Right forelimb (tissue), 1 donor: ENCODE measurements at regions not wholly inside any gene's neighbourhood (a gene's known extent, or its start where the extent isn't known, plus 50 kb on each side); places are given as distances from the start of the nearest gene placed in this dataset.
"Not testable (repeated sequence)": the region's sequence is repeated elsewhere in the genome, so short reads cannot be mapped to it uniquely, and the experiment has no call there.

Experiments
- DNase-seq: peaks from one replicate; pipeline ENCODE4 v3.0.0-alpha.2; 2018

DNA sequence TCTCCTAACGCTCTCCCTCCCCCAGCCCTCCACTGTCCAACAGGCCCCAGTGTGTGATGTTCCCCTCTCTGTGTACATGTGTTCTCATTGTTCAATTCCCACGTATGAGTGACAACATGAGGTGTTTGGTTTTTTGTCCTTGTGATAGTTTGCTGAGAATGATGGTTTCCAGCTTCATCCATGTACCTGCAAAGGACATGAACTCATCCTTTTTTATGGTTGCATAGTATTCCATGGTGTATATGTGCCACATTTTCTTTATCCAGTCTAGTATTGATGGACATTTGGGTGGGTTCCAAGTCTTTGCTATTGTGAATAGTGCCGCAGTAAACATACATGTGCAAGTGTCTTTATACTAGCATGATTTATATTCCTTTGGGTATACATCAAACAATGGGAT, 347.4 kb downstream of the MAGEE1 start:
- DNase-seq = not testable (repeated sequence)

DNA sequence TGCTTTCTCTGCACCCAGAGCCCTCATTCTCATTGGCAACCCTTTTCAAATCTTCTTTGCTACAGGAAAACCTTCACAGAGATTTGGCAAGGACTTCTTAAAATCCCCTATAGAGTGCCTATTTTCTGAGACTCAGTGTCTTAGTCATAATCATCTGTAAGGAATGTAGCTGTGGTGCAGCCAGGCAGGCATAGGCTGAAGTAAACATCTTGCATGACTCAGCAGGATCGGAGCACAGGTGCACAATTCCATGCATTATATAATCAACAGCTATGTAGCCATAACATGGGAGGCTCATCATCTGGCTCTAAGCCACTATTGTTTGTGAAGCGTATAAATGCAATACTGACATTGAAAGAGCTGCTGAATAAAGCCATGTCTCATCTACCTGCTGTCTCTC, 368.8 kb downstream of the MAGEE1 start:
- DNase-seq = no peak

DNA sequence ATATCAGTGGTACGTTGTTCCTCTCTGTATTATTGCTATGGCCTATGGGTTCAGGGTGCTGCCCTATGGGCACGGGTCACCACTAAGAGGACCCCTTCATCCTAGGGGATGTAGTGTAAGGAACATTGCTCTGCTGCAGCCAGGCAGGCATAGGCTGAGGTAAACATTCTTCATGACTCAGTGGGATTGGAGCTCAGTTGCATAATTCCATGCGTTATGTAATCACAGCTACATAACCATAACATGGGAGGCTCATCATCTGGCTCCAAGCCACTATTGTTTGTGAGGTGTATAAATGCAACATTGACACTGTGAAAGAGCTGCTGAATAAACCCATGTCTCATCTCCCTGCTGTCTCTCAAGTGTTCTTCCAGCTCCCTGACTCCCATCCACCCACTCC, 375.2 kb downstream of the MAGEE1 start:
- no peak for DNase-seq

DNA sequence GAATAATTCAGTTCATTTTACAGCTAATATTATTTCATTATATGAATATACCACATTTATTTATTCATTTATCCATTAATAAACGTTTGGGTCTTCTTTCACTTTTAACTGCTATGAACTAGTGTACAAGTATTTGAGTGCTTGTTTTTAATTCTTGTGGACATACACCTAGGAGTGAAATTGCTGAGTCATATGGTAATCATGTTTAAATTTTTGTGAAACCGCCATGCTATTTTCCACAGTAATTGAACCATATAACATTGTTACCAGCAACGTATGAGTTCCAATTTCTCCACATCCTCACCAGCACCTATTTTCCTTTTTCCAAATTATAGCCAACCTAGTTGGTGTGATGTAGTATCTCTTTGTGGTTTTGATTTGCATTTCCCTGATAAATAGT, 388.2 kb downstream of the MAGEE1 start:
- DNase-seq = no peak

DNA sequence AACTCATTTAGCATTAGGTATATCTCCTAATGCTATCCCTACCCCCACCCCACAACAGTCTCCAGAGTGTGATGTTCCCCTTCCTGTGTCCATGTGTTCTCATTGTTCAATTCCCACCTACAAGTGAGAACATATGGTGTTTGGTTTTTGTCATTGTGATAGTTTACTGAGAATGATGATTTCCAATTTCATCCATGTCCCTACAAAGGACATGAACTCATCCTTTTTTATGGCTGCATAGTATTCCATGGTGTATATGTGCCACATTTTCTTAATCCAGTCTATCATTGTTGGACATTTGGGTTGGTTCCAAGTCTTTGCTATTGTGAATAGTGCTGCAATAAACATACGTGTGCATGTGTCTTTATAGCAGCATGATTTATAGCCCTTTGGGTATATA, 389.8 kb downstream of the MAGEE1 start:
- not testable (repeated sequence) for DNase-seq

DNA sequence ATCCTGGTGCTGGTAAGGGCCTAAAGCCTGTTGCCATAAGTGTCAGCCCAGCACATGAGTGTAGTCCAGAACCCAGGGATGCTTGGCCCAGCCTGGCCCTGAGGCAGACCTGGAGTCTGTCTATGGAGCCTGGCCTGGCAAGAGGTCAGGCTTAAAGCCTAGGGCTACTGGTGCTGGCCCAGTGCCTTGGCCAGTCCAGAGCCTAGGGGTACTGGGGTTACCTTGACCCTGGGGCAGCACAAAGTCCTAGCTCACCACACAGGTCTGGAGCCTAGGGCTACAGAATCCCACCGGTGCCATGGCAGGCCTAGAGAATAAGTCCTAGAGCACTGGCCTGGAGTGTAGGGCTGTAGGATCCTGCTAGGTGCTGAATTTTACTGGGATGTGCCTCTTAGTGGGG, 393.8 kb downstream of the MAGEE1 start:
- no peak for DNase-seq

DNA sequence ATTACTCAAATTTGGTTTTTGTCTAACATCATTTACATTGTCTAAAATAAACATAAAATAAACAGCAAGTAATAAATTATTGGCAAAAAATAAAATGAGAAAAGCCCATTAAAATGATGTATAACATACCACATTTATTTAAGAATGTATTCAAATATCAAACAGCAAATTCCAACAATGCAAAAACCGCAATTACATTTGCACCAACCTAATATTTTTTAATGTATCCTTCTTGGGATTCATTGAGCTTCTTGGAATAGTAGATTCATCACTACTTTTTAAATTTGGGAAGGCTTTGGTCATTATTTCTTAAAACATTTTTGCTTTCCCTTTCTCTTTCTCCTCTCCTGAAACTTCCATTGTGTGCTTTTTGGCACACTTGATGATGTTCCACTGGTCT, 400.2 kb downstream of the MAGEE1 start:
- DNase-seq = no peak

DNA sequence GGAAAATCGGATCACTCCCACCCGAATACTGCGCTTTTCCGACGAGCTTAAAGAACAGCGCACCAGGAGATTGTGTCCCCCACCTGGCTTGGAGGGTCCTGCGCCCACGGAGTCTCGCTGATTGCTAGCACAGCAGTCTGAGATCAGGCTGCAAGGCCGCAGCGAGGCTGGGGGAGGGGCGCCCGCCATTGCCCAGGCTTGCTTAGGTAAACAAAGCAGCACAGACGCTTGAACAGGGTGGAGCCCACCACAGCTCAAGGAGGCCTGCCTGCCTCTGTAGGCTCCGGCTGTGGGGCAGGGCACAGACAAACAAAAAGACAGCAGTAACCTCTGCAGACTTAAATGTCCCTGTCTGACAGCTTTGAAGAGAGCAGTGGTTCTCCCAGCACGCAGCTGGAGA, 413.4 kb downstream of the MAGEE1 start:
- DNase-seq = not testable (repeated sequence)

DNA sequence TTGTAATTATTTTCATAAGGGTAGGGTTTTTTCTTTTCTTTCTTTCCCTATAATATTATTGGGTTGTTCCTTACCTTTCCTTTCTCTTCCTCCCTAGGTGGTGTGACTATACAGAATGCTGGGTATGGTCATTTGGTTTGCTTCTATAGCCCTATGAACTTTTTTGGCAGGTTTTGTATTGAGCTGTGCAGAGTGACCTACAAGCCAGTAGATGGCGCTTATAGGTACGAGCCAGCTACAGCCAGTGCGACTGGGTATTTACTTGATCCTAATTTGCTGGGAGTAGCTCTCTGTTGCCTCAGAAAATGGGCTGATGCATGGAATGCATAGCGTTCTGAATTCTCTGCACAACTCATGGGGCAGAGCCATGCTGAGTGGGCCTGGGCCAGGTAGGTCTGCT, 423.3 kb downstream of the MAGEE1 start:
- no peak for DNase-seq

DNA sequence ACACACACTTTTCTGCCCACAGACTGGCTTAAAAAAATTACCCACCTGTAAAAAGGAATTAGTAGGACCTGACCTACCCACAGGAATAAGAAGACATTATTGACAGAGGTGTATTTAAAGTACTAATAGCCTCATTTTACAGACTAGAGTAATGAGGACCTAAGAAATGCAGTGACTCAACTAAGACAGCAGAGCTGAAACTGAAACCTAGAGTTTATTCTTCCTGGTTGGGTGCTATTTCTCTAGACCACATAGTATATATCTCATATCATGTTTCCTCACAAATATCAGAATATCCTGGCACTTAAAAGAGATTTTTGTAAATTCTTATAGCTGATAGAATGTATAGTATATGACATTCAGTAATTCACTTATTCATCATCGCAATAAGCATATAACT, 435.0 kb downstream of the MAGEE1 start:
- no peak for DNase-seq

DNA sequence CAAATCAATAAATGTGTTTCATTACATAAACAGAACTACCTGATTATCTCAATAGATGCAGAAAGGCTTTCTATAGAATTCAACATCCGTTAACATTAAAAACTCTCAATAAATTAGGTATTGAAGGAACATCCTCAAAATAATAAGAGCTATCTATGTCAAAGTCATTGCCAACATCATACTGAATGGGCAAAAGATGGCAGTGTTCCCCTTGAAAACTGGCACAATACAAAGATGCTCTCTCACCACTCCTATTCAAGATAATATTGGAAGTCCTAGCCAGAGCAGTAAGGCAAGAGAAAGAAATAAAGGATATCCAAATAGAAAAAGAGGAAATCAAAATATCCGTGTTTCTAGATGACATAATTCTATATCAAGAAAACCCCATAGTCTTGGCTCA, 466.4 kb downstream of the MAGEE1 start:
- DNase-seq = no peak

DNA sequence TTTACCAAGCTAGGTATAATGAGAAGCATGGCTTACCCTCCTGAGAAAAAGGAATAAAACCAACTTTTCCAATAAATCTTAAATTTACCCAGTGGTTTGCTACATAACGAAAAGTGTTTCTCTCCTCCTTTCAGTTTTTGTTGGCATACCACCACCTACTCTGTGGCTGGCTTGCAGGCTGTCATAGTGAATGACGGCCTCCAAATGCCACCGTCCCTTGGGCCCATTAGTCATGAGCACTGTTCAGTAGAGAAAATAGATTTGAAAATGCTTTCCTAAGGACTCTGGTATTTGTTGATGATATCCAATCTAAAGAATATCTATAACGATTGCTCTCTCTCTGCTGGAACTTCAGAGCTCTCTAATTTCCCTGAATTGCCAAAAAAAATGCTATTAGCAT, 488.3 kb downstream of the MAGEE1 start:
- no peak for DNase-seq

DNA sequence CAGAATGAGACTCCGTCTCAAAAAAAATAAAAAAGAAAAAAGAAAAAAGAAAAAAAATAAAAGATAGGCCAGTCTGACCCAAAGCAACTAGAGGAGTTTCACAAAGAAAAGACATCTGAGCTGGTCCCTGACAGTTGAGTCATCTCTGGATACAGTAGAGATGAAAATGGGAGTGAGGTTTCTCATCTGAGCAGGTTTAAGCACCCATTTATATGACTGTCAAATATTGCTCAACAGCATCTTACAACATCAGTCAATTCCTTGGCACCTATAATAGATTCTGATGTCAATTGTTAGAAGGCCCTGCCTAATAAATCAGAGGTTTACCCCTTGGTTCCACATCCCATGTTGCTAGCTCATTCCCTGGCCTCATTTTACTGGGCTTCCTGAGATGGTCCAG, 490.5 kb downstream of the MAGEE1 start:
- no peak for DNase-seq

DNA sequence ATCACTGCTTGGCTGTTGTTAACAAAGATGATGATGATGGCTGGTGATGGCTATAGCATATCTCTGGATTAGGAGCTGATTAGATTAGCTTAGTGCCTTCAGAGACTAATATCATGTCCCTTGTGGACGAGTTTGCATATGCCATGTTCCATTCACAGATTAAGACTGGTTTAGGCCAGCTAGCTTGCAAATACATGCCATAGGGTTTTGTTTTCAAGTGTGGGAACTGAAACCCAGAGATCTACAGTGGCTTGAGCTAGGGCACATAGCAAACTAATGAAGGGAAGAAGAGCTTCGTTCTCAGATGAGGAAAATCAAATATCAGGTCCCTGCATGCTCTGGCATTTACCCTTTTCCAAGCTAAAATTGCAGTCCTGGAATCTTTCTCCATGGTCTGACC, 492.3 kb downstream of the MAGEE1 start:
- DNase-seq = no peak

DNA sequence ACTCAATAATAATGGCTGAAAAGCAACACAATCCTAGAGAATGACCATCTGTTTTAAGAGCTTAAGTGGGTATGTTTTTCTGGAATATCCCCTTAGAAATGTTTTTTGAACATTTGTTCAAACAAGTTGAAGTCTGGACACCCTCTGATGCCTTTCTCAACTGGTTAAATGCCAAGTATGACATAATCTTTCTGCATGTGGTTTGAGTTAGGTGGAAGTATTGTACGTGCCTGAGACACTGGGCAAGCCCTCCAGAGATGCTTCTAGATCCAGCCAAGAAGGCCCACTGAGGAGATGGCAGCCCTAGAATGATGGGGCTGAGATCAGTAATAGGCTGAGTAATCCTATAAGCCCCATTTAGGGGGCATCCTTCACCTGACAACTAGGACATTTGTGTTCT, 493.1 kb downstream of the MAGEE1 start:
- DNase-seq = no peak

DNA sequence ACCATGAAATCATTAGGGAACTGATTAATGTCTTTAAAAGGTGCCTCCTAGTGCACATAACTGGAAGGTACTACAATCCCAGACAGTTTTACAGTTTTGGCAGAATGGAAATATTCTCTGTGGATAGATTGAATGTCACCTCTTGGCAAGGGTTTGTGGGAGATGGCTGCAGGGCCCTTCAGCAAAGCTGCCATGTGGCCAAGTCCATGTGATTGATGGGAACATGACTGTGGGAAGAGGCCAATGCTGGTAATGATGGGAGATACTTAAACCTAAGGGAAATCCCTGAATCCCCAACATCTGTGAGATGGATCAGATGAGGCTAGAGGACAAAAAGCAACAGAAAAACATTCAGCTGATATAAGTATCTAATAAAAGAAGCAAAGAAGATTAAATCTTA, 493.7 kb downstream of the MAGEE1 start:
- no peak for DNase-seq

DNA sequence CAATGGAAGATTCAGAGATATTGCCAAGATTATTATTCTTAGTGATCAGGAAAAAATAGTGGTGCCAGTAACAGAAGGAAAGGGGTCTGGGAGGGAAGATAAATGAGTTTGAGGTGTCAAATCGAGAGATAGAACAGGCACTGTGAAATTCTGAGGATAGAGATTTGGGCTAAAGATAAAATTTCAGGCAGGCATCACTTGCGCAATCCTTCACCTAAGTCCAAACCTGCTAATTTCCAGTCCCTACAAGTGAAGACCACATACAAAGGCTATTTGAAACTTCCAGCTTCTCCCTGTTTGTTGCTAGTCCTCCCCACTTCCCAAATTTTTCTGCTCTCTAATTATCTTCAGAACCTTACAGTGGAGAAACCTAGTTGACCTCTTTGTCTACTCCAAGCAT, 494.6 kb downstream of the MAGEE1 start:
- no peak for DNase-seq

DNA sequence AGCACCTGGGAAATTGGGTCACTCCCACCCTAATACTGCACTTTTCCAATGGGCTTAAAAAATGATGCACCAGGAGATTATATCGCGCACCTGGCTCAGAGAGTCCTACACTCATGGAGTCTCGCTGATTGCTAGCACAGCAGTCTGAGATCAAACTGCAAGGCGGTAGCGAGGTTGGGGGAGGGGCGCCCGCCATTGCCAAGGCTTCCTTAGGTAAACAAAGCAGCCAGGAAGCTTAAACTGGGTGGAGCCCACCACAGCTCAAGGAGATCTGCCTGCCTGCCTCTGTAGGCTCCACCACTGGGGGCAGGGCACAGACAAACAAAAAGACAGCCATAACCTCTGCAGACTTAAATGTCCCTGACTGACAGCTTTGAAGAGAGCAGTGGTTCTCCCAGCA, 497.1 kb downstream of the MAGEE1 start:
- not testable (repeated sequence) for DNase-seq

DNA sequence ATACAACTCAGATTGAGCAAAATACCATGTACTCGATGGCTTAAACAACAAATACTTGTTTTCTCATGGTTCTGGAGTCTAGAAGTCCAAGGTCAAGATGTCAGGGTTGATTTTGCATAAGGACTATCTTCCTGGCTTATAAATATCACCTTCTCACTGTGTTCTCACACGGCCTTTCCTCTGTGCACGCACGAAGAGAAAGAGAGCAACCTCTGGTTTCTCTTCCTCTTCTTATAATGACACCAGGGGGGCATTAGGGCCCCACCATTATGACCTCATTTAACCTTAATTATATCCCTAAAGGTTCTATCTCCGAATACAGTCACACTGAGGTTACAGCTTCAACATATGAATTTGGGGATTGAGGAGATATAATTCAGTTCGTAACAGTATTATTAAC, 504.0 kb downstream of the MAGEE1 start:
- no peak for DNase-seq

DNA sequence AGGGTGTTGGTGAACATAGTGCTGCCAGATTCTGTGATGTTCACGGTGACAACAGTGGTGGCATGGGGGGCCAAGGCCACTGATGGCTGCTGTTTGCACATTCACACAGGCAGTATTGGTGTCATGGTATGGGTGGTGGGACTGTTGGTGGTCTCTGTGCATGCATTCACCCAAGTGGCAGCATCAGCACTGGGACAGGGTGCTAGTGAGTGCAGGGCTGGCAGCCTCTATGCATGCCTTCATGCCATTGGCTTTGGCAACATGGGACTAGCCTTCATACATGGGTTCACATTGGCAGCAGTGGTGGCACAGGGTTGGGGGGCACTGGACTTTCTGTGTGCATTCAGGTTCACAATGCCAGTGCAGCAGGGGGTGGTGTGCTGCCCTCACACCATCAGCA, 489.7 kb upstream of the FGF16 start:
- DNase-seq = no peak

DNA sequence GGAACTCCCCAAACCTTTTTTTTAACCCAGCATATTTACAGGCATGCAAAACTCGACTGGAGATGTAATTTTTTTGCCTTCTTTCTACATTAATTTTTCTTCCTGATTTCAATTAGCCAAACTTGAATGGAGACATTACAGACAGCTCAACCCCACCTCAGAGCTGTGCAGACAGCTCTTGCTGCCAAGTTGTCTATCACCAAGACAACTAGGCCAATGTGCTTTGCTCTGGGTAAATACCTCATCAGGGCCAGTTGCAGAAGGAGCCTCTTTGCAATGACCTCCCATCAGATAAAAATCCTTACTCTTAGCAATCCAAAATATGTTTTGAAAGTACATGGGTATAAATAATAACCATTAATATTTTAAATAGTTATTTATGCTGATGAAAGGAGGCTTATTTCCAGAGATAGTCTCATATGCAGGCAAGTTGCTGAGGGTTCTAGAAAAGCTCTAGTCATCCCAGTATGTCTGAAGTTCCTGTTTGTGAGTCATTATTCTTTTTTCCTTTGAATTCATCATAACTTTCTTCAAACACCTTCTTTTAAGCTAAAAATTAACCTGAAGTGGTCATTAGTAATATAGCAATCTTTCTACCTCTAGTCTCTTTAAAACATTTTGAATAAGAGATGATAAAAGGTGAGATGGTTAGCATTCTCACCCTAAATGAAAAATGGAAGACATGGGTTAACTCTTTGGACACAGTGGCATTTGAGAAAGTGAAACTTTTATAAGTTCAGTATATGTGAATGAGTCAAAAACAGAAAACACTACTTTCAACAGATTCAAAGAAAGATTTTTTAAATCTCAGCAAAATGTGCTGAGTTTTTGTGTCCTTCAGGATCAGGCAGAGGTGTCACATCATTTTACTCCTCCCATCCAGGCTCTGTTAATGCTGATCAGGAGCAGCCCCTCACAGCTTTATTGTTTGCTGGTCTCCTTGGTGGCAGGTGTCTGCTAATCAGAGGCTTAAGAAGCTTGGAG, 475.5 kb upstream of the FGF16 start:
- DNase-seq = no peak

DNA sequence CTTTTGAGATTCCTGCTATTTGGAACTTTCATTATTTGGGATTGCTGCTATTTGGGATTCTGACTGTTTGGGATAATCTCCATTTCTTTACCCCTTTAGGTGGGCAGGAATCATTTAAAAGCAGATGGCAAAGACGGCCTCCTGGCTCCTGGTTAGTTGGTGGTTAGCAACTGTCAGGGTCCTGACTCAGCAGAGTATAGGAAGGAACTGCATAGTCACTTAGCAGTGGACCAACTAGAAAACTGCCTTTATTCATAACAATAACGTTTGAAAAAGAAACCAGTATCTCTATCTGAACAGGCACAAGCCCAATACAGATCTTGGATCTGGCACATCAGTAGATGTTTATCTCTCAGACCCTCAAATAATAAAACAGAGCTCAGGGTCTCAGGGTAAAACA, 469.7 kb upstream of the FGF16 start:
- DNase-seq = no peak

DNA sequence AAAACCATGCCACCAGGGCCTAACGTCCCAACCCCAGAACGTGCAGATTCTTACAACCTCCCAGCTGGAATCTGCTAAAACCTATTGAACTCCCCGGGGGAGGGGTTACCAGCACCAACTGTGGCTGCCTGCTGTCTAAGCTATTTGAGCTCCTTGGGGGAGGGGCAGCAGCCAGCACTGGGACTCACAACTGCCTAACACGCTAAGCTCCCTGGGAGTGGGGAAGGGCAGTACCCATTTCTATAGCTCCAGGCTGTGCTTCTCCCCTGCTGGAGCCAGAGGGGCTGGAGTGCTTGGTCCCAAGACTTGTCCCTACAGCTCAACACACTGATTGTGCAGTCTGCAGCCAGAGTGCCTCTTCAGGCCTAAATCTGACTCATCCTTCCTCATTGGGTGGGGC, 459.8 kb upstream of the FGF16 start:
- DNase-seq = no peak

DNA sequence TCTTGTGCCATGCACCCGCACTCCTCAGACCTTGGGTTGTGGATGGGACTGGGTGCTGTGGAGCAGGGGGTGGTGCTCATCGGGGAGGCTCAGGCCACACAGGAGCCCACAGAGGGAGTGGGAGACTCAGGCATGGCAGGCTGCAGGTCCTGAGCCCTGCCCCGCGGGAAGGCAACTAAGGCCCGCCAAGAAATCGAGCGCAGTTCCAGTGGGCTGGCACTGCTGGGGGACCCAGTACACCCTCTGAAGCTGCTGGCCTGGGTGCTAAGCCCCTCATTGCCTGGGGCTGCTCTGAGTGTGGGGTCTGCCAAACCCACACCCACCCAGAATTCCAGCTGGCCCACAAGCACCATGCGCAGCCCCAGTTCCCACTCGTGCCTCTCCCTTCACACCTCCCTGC, 450.5 kb upstream of the FGF16 start:
- no peak for DNase-seq

DNA sequence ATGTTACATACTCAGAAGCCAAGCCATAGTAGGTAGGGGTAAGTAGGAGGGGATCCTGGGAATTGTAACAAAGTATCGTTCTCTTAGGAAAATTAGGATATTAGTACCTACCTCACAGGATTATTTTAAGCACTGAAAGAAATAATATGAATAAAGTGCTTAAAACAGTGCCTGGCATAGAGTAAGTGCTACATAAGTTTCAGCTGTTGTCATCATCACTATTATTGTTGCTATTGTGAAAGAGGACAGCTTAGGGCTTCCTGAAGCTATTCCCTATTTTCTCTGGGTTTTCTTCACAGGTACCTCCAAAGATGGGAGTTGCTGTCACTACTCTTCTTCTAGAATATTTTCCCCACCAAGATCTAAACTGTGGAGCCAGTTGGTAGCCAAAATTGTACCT, 443.7 kb upstream of the FGF16 start:
- DNase-seq = no peak
